B cell (primary cell): ENCODE measurements at regions not wholly inside any gene's neighbourhood (a gene's known extent, or its start where the extent isn't known, plus 50 kb on each side); places are given as distances from the start of the nearest gene placed in this dataset.

Source experiments
- ATAC-seq: fragments of 200-7000 bp; cut with Tn5 transposase; one replicate; pipeline ENCODE4 v1.10.0; 2021; ENCODE audit warnings: low read depth, mild to moderate bottlenecking, moderate number of reproducible peaks, moderate library complexity
- CTCF ChIA-PET: fragments of 350-600 bp; sonication (Branson Sonifier 250); formaldehyde crosslinking; loops from one replicate; lab custom pipeline; 2021; ENCODE audit warnings: antibody characterized with exemption, inconsistent platforms; lab: Charles Lee
- POLR2A ChIA-PET: fragments of 350-600 bp; sonication (Branson Sonifier 250); formaldehyde crosslinking; loops from one replicate; lab custom pipeline; 2021; ENCODE audit warnings: antibody characterized with exemption; lab: Charles Lee
- DNase-seq: peaks from one replicate; pipeline ENCODE4 v3.0.0; 2013
- H2AFZ ChIP-seq: 2 replicates; pipeline ENCODE4 v1.6.1; 2012; ENCODE audit warnings: mild to moderate bottlenecking, low read depth, low read length; ENCODE audit not compliant: insufficient read depth, poor library complexity, severe bottlenecking
- H3K27ac ChIP-seq, 2 donors: 1 replicate in 1 of 2; 2 replicates in 1 of 2; pipeline ENCODE4 v1.5.1; 2012 to 2013; ENCODE audit warnings: low read length in 2 of 2, mild to moderate bottlenecking in 2 of 2, moderate library complexity in 1 of 2
- H3K27me3 ChIP-seq, 4 experiments: fragments of 200-600 bp in 1 of 4; sonication (generic) in 1 of 4; replicated peaks in 1 of 4; 1 replicate in 2 of 4; 2 replicates in 2 of 4; pipeline versions ENCODE4 v1.6.1 to v1.7.0; 2013 to 2016; ENCODE audit warnings: low read length in 3 of 4, mild to moderate bottlenecking in 2 of 4, mixed read lengths in 1 of 4, moderate library complexity in 1 of 4; ENCODE audit not compliant: insufficient read depth in 4 of 4, control insufficient read depth in 3 of 4; ENCODE audit errors: control extremely low read depth in 1 of 4
- H3K36me3 ChIP-seq, 2 experiments: replicated peaks in 1 of 2; 1 replicate in 1 of 2; 2 replicates in 1 of 2; pipeline versions ENCODE4 v1.6.1 to v1.7.1; 2013; ENCODE audit warnings: low read length in 1 of 2; ENCODE audit not compliant: insufficient read depth in 2 of 2, control insufficient read depth in 1 of 2; ENCODE audit errors: control extremely low read depth in 1 of 2, extremely low read depth in 1 of 2
- H3K4me1 ChIP-seq, 2 donors: fragments of 200-600 bp in 1 of 2; sonication (generic) in 1 of 2; 1 replicate in 1 of 2; 2 replicates in 1 of 2; pipeline versions ENCODE4 v1.5.1 to v1.6.1; 2013 to 2017; ENCODE audit warnings: low read length in 2 of 2; ENCODE audit not compliant: control insufficient read depth in 2 of 2, insufficient read depth in 2 of 2
- H3K4me2 ChIP-seq: replicated peaks from 2 replicates; pipeline ENCODE3; 2012; ENCODE audit warnings: mild to moderate bottlenecking, low read depth, low read length; ENCODE audit not compliant: poor library complexity, severe bottlenecking
- H3K4me3 ChIP-seq, 5 experiments: fragments of 200-600 bp in 1 of 5; sonication (generic) in 1 of 5; 1 replicate in 3 of 5; 2 replicates in 2 of 5; pipeline versions ENCODE4 v1.5.1 to v1.7.0; 2011 to 2016; ENCODE audit warnings: low read length in 4 of 5, mild to moderate bottlenecking in 4 of 5, low read depth in 2 of 5, control low read depth in 1 of 5, moderate library complexity in 1 of 5; ENCODE audit not compliant: insufficient read depth in 1 of 5; ENCODE audit errors: control extremely low read depth in 1 of 5, extremely low read depth in 1 of 5
- H3K79me2 ChIP-seq: fragments of 200-600 bp; sonication (generic); one replicate; pipeline ENCODE4 v1.6.0; 2016; ENCODE audit warnings: low read length; ENCODE audit not compliant: control insufficient read depth, insufficient read depth
- H3K9ac ChIP-seq: fragments of 200-600 bp; sonication (generic); 2 replicates; pipeline ENCODE4 v1.6.1; 2017; ENCODE audit warnings: mild to moderate bottlenecking, low read length, moderate library complexity
- H3K9me3 ChIP-seq, 3 donors: one replicate each; pipeline versions ENCODE4 v1.6.1 to v1.7.1; 2013; ENCODE audit warnings: low read length in 2 of 3; ENCODE audit not compliant: control insufficient read depth in 2 of 3, insufficient read depth in 1 of 3; ENCODE audit errors: control extremely low read depth in 1 of 3
- H4K20me1 ChIP-seq: 2 replicates; pipeline ENCODE4 v1.6.0; 2012; ENCODE audit warnings: mild to moderate bottlenecking, low read length; ENCODE audit not compliant: insufficient read depth, control insufficient read depth, poor library complexity, severe bottlenecking
- H3K27ac Mint-ChIP-seq: one replicate; pipeline ENCODE4 v1.8.0; 2021; ENCODE audit warnings: mixed read lengths
- H3K27me3 Mint-ChIP-seq: one replicate; pipeline ENCODE4 v1.8.0; 2021; ENCODE audit warnings: mixed read lengths
- H3K4me1 Mint-ChIP-seq: one replicate; pipeline ENCODE4 v1.8.0; 2021; ENCODE audit warnings: mixed read lengths
- H3K4me3 Mint-ChIP-seq: one replicate; pipeline ENCODE4 v1.8.0; 2021; ENCODE audit warnings: mixed read lengths
- H3K9me3 Mint-ChIP-seq: one replicate; pipeline ENCODE4 v1.8.0; 2022; ENCODE audit warnings: mixed read lengths; ENCODE audit not compliant: insufficient read depth
- CTCF ChIP-seq: fragments of 200-600 bp; IDR thresholded peaks from one replicate; pipeline ENCODE4 v1.8.0; 2022; ENCODE audit warnings: antibody characterized with exemption, mild to moderate bottlenecking
- EZH2 ChIP-seq: IDR thresholded peaks from 2 replicates; pipeline ENCODE4 v1.6.1; 2012; ENCODE audit warnings: borderline replicate concordance, low read depth, mild to moderate bottlenecking, moderate library complexity, low read length; ENCODE audit not compliant: insufficient read depth, poor library complexity, severe bottlenecking
- WGBS: methylation state at CpG from one replicate; pipeline ENCODE4 v1.1.5; 2013; ENCODE audit warnings: missing lambda C conversion rate; ENCODE audit not compliant: insufficient coverage; 5-methylcytosine and 5-hydroxymethylcytosine counted together
- intact Hi-C: fragments of 100-400 bp; cut with micrococcal nuclease; formaldehyde crosslinking; loops from one replicate; pipeline ENCODE4 v1.10.0; 2022

- Mint-ChIP-seq H3K4me3 (no peak overlapping the region), H3K9me3 (peaks cover 9% of the 10 kb centered on the region), H3K4me1 (no peaks in the 10 kb centered on the region), H3K27ac (no peak overlapping the region), H3K27me3 (no peaks in the 10 kb centered on the region)
- POLR2A ChIA-PET, result no interaction called here
- Histone ChIP-seq H3K27me3 (no peaks in the 10 kb centered on the region), H4K20me1 (no peaks in the 10 kb centered on the region), H3K36me3 (no peaks in the 10 kb centered on the region), H3K9ac (no peak overlapping the region), H3K27ac (no peak overlapping the region), H3K4me2 (no peak overlapping the region), H3K4me3 (no peak overlapping the region), H3K79me2 (no peaks in the 10 kb centered on the region), H2AFZ (no peak overlapping the region), H3K9me3 (peaks cover 0 to 15% (median 0%) of the 10 kb centered on the region in 3 donors), H3K4me1 (no peaks in the 10 kb centered on the region)
- 78% methylated on average over 1 of the region's 2 CpGs for WGBS
- no peak for DNase-seq
- ATAC-seq, result no peak
- TF ChIP-seq CTCF, result no peak
- no peak for TF ChIP-seq EZH2
- CTCF ChIA-PET, result no interaction called here
- intact Hi-C loops, result no loop called here
Measured at GRCh38 chr5:29543501-29543900, 1650.0 kb upstream of the CDH6 start.

GRCh38 chr5:29524227-29524626 is 1669.3 kb upstream of the CDH6 start:
- H3K4me1 ChIP-seq, result no peaks in the 10 kb centered on the region
- intact Hi-C loops, result no loop called here
- Mint-ChIP-seq H3K27ac (no peak overlapping the region), H3K27me3 (no peaks in the 10 kb centered on the region), H3K9me3 (no peaks in the 10 kb centered on the region), H3K4me3 (no peak overlapping the region), H3K4me1 (no peaks in the 10 kb centered on the region)
- H2AFZ ChIP-seq, result no peak overlapping the region
- no peak for TF ChIP-seq CTCF
- no peak for TF ChIP-seq EZH2
- CTCF ChIA-PET, result interaction anchor here (1.0 kb wide), 1 partner anchor 130 kb away, joined by 3 read pairs; no protein-coding TSS in a partner anchor
- no peaks in the 10 kb centered on the region for H4K20me1 ChIP-seq
- H3K4me2 ChIP-seq, result no peak overlapping the region
- H3K27ac ChIP-seq, result no peak overlapping the region
- H3K36me3 ChIP-seq, result no peaks in the 10 kb centered on the region
- POLR2A ChIA-PET, result no interaction called here
- H3K9me3 ChIP-seq, result peaks cover 0 to 3% (median 0%) of the 10 kb centered on the region in 3 donors
- ATAC-seq (no peak), DNase-seq (no peak)
- no peaks in the 10 kb centered on the region for H3K27me3 ChIP-seq
- H3K9ac ChIP-seq, result no peak overlapping the region
- H3K79me2 ChIP-seq, result no peaks in the 10 kb centered on the region
- H3K4me3 ChIP-seq, result no peak overlapping the region
- WGBS, result 88% methylated on average over 1 of the region's 2 CpGs
